HG03469 (cell line): ENCODE measurements at regions not wholly inside any gene's neighbourhood (a gene's known extent, or its start where the extent isn't known, plus 50 kb on each side); places are given as distances from the start of the nearest gene placed in this dataset.

Experiments used
- ATAC-seq: cut with Tn5 transposase; IDR thresholded peaks from one replicate; pipeline ENCODE4 v1.9.1; 2021; ENCODE audit warnings: mild to moderate bottlenecking, moderate library complexity, moderate number of reproducible peaks; ENCODE audit not compliant: unreplicated experiment

DNA sequence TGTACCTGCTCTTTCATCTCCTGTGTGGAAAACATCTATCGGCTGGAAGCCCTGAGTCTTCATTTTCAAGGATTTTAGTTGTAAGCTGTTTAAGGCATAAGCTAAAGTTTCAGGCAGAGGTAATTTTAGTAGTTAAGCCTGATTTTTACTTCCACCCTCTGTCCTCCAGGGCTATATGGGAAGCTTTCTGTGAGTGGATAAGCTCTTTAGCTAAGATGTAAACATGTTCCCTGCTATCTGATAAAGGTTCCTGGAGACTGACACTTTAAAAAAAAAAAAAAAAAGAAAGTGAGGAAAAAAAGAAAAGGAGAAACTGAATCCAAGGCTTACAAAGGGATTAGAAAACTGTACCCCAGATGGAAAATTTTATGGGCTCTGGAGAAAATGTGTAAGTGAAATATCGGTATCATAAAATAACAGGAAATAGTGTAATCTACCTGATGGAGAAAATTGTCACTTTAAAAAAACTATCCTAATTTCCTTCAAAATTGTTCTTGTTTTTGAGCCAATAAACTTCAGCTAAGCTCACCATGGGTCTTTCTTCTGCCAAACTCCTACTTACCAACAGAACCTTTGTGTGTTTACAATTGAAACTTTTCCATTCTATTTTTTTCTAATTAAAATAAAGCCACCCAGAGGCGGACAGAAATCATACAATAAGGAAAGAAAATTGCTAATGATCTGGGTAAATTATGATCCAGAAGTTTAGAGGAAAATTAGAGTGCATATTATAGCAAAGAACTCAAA, 180.5 kb downstream of the TGFB2 start:
- ATAC-seq = no peak

DNA sequence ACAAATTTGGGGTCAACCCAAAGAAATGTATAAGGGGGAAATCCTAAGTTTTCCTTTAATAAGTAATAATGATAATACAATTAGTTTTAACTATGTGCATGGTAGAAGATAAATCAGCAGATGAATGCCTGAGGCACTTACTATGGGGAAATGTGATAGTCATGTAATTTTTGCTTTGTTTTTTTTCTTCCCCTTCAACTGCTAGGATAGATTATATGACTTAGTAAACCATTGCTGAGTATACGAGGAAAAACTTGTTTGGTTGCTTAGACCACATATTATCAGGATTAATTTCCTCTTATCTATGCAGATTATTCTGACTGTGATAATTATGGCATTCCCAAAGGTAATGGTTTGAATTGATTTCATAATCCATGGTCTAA, 181.1 kb downstream of the TGFB2 start:
- ATAC-seq = no peak

DNA sequence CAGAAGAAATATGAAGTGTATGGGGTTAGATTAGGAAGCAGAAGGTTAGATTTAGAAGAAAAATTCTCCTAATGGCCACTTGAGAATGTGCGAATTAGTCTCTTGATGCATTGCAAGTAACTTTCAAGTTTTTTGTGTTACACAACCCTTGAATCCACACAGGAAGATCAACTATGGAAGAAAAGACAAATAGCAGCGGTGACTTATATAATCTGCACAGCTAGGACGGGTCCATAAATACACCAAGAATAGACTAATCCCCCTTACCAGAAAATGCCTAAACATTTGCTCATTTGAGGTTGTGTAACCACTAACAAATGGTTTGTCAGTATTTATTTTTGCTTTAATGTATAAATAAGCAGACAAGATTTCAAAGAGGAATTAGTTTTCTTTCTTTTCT, 182.6 kb downstream of the TGFB2 start:
- ATAC-seq = no peak

DNA sequence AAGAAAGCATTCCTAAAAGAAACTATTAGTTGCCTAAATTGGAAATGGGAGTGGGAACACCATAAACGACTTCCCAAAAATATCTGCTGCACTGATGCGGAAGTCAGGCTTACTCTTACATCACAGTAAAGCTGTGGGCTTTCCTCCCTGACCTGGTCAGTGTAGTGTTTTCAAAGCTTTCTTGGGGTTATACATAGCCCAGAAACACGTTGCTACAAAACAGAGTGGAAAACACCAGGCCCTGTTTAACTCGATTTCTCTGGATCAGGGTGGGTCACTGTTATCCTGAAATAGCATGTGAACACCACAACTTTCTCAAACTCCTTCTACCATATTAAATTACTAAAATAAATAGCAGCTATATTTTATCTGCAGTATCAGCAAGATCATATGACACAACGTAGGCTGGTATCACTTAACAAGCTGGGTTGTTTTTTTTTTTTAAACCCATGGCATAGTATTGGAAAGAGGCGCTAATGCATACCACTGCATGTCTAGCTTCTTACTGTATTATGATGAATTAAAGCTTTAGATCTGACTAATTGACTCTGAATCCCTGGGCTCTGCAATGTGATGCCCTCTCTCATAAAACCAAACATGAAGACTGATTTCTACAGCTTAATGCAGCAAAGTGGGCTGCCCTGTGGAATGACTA, 184.6 kb downstream of the TGFB2 start:
- ATAC-seq = no peak

DNA sequence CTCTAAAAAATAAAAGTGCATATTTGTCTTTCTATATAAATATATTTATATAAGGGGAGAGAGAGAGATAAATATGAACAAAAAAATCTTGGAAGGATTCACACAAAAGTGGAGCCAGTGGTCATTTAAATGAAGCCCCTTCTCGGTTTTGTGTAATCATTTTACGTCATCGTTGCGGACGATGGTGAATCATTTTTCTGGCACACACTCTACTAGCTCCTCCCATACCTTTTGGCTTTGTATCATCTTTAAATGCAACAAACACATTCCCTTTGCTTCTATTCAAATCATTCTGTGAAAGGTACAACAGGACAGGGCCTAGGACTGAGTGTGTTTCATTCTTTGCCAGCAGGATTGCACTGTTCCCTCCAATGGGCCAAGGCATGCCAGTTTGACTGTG, 186.8 kb downstream of the TGFB2 start:
- no peak for ATAC-seq

DNA sequence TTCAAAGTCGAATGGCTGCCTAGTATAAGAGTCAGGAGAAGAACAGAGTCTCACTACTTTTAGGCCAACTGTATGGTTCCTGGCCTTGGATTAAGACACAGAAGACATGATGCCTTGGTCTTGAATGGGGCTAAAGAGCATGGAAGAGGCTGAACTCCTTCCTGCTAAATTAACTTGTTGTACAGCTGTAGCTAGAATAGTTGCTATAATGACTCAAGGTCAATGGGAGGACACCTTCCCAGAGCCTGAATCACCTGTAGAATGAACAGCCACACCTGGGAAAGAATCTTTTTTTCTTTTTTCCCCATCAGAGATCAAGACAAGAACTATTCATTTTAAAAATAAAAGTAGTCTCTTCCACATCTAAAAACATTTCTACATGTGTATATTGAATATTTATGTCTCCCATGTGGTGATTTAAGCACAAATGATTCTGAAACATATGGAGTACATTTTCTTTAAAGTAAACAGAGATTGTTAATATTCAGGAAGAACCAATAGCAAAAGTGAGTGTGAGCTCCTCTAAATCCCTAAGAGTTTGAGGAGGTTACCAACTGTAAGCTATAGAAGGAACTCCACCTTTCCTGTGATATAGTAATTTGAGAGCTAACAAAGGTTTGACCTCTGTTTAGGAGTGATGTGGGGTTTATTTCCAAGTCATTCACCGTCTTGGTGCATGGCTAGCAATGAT, 191.3 kb downstream of the TGFB2 start:
- ATAC-seq = no peak

DNA sequence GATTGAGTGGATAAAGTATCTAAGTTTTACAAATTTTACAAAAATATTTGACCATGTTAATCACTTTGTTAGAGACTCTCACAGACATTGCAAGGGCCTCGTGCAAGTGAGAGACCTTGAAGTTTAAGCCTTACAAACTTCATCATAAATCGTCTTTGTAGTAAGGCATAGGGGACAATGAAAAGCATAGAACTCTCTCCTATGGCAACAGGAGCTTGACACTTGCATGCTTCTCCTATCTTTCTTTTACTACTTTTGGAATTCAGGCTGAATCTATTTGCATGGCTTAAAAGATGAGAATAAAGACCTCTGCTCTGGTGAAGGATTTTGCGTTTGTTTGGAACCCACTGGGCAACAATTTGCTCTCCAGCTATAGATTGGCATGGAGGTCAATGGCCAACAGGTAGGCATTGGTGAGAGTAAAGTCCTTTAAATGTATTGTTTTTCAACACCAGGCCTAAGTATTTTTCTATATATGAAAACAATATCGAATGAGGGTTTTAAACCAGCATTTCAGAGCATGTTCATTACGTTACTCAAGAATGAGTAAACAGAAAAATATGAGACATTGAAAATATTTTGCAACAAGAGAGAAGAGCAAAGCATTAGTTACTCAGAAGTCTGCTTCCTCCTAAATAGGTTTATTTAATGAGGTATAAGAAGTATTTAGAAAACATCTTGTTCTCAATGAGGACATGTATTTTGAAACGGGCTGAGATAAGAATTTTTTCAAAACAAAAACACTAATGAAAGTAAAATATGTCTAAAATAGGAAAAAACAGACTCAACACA, 192.2 kb downstream of the TGFB2 start:
- ATAC-seq = no peak

DNA sequence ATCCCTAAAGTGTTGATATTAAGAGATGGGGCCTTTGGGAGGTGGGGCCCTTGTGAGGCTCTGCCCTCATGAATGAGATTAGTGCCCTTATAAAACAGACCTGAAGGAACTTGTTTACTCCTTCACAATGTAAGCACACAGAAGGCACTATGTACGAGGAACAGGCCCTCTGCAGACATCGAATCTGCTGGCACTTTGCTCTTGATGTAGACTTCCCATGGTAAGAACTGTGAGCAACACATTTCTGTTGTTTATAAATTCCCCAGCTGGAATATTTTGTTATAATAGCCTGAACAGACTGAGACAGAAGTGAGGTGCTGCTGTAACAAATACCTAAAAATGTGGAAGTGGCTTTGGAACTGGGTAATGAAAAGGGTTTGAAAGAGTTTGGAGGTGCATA, 193.2 kb downstream of the TGFB2 start:
- ATAC-seq = no peak

DNA sequence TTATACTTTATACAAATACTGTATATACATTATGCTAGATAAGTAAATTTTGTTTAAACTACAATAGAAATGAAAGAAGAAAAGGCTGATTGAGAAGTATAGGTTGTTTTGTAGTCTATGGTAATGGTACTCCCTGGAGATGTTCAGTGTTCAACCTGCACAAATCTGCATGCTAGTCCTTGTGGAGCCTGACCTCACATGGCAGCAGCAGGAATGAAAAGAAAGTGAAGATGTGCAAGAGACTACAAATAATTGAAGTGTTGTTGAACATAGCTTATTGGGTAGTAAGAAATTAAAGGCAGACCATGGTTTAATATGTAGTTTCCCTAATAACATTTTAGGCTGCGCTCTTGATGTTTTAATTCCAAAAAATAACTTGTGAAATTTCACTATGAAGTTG, 201.2 kb downstream of the TGFB2 start:
- no peak for ATAC-seq

DNA sequence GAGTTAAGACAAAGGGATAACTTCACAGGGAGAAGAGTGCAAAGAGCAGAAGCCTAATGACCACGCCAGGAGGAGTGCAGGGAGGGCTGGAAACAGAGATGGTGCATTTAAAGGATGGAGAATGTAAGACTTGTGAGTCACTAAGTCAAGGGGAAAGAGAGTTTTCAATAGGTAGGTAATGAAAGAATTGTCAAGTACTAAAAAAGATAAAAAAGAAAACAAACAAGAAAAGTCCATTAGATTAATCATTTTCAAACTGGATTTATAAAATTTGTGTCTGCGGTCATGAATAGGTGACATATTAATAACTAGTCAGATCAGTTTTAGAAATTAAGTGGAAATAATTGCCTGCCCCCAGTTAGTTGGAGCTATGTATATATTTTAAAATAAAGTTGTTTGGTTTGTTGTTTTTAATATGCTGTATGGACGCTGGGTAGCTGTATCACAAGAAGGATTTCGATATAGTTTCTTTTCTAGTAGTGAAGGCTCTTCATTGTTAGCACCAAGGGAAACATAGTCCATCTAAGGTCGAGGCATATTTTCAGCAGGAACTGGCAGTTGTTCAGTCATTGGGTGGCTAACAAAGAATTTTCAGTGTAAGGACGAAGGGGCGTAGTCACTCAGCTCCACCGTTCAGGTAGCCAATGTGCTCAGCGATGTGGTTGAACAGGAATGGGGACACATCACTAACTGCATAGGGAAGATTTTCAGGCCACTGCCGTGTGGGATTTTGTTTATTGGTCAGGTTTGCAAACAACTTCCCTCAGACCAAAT, 203.0 kb downstream of the TGFB2 start:
- ATAC-seq = no peak

DNA sequence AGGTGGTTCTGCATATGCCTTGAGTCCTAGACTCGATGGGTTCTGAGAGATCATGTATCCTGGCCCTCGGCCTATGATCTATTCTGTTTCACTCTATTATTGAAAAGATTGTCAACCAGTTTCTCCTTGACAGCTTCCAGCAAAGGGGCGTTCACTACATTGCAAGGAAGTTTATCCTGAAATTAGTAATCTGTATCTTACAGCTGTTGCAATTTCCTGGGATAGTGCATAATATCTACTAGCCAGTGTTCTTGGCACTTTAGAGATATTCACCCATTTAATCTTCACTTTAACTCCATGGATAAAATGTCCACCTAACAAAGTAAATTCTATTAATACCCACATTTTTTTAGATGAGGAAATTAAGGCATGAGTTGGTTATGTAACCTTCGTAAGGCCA, 203.6 kb downstream of the TGFB2 start:
- no peak for ATAC-seq

DNA sequence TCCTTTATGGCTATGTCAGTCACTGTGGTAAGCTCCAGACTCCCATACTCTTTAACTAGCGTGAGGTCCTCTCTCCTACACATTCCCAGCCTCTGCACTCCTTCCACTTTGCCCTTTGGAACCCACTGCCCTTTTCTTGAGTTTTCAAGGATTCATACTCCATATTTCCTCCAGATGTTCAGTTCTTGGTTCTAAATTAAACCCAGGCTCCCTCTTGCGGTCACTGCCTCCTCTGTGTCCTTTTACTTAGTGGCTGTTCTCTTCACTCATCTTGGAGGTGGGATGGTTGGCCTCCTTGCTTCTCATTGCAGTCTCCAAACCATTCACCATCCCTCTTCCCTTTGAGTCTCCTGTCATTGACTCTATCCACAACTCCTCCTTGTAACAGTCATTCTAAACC, 208.1 kb downstream of the TGFB2 start:
- no peak for ATAC-seq

DNA sequence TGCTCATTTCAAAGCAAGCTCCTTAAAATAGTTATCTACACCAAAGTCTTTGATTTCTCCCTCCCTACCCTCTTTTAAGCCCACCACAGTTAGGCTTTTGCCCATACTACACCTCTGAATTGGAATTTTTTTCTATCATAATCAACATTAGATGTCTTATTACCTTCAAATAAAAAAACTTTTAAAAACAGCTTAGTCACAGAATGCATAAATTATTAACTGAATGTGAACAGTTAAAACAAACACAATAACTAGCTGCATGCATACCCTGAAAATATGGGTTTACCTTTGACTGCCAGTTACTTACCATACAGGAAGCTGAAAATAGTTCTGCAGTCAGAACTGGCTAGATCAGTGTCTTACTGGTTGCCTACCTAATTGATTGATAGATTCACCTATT, 210.9 kb downstream of the TGFB2 start:
- no peak for ATAC-seq

DNA sequence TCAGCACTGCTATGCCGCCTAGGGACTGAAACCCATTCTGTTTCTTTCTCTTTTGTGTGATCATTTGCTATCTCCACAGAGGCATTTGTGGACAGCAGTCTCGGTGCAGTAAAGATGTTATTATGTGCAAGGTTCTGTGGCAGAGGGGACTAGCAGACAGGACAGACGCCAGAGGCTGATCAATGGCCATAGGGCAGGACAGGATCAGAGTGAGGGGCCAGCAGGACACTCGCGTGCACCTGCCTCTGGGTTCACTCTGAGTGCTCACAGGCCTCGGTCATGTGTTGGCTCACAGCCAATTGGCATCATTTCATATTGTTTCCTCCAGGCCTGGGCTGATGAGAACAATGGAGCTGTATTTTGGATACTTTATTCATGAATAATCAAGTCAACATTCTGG, 212.6 kb downstream of the TGFB2 start:
- ATAC-seq = no peak

DNA sequence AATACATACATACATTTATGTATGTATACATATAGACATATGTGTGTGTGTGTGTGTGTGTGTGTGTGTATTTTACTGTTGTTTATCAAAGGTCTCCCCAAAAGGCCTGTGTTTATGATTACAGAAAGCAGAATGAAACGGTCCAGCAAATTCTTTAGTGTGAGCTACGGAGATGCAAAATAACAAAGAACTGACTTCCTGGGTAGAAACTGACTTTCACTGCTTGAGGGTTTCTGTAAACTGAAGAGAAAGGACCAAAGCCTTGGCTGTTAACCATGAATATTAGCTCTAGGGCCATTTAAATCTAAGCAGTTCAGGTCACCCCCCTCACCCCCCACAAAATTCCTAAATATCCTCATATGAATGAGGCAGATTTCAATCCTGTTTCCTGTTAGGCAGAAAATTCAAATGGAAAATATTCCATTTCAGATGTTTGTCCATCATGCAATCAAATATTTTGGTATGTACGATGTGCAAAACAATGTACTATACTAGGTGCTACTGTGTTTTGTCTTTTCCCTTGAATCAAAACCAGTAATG, 213.2 kb downstream of the TGFB2 start:
- no peak for ATAC-seq

DNA sequence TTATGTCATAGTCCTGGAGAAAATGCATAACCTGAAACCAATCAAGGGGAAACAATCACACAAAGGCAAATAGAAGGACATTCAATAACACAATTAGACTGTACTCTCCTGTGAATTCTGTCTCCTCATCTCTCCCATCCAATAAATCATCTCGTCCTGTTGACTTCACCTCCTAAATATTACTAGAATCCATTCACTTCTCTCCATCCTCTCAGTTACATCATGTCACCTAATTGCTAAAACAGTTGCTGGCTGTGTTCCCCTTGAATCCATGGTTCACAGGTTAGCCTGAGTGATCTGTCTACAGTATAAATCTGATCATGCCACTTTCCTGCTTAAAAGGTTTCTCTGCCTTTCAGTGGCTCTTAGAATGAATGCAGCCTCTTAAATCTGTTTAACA, 220.2 kb downstream of the TGFB2 start:
- no peak for ATAC-seq

DNA sequence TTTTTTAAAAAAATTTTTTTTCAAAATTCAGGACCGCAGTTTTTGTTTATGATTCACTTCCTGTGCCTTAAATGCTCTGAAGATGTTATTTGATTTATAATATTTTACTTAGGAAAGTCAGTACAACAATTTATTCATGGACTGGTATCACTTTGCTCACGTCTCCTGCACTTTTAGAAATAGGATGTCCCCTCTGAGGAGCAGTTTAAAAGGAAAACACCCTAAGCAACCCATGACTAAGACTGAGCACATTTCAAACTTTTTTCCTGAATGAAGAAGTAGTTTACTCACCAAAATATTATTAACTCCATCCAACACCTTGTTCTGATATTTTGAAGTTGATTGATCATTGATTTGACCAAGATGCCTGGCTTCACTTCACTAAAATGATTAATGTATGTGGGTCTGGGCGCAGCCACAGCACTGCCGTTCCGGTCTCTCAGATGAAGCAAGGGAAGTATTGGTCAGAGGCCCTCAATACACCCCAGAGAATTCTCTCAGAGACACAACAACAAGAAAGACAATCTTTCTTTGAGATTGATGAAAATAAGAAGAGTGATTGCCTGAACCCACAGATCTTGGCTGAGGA, 223.9 kb downstream of the TGFB2 start:
- no peak for ATAC-seq

DNA sequence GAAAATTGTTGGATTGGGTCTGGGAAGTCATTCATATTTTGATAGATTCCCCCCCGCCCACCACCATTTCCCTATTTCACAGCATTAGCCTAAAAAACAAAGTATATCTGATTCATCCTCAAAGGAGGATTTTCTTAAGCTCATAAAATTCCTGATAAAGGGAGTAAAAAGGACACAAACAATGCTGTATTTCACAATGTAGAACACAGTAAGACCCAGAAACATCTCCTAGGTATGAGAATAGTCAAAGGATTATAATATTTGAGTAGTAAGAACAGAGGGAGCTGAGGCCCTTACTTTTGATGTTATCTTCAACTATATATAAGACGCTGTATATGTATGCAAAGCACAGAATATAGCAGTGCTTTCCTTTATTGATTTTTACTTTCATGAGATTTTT, 225.3 kb downstream of the TGFB2 start:
- ATAC-seq = no peak

DNA sequence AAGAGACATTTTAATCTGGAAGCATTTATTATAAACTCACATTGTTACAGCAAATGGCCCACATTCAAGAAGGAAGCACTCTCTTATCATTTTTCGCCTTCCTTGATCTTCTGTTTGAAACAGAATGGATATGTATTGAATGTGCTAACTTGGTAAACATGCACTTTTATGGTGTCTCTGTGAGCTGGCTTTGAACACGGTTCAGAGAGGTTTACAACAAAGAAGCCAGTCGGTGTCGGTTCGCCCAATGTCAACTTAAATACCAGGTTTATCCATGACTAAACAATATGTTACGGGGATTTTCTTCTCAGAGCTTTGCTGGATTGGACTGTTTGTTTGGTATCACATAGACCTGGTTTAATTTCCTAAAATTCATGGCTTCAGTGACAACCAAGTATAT, 226.4 kb downstream of the TGFB2 start:
- no peak for ATAC-seq

DNA sequence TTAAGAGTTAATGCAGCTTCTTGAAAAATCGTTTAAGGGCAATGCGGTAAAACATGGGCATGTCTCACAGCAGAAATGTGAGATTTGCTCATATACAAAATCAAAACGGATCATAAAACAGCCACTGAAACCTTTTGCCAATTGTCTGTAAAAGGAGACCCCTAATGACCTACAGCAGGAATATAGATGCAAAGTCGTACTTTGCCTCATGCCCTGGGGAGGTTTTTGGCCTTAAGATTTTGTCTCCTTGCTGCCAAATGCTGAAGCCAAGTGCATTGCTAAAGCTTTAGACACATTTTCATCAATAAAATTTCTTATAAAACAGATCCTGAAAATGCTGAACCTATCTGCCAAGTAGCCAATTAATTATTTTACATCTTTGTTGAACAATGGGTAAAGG, 226.9 kb downstream of the TGFB2 start:
- ATAC-seq = no peak
